Activated T-helper 17 cell treated with anti-CD3 and anti-CD28 coated beads, Interleukin-2, amount 50 U/mL, for 72 hours (primary cell): ENCODE measurements at regions not wholly inside any gene's neighbourhood (a gene's known extent, or its start where the extent isn't known, plus 50 kb on each side); places are given as distances from the start of the nearest gene placed in this dataset.

Experiments
- ATAC-seq: fragments of 150-1000 bp; cut with Tn5 transposase; replicated peaks from 2 replicates; pipeline ENCODE4 v1.10.0; 2021; ENCODE audit warnings: mild to moderate bottlenecking, moderate library complexity
- H3K27ac Mint-ChIP-seq: one replicate; pipeline ENCODE4 v1.8.0; 2022; ENCODE audit warnings: mixed read lengths
- H3K27me3 Mint-ChIP-seq: one replicate; pipeline ENCODE4 v1.8.0; 2022; ENCODE audit warnings: mixed read lengths
- H3K36me3 Mint-ChIP-seq: one replicate; pipeline ENCODE4 v1.8.0; 2022; ENCODE audit warnings: low read depth, mild to moderate bottlenecking, mixed read lengths
- H3K4me1 Mint-ChIP-seq: one replicate; pipeline ENCODE4 v1.8.0; 2022; ENCODE audit warnings: mixed read lengths
- H3K4me3 Mint-ChIP-seq: one replicate; pipeline ENCODE4 v1.8.0; 2022; ENCODE audit warnings: mild to moderate bottlenecking, mixed read lengths
- H3K9me3 Mint-ChIP-seq: one replicate; pipeline ENCODE4 v1.8.0; 2022; ENCODE audit warnings: mixed read lengths

DNA sequence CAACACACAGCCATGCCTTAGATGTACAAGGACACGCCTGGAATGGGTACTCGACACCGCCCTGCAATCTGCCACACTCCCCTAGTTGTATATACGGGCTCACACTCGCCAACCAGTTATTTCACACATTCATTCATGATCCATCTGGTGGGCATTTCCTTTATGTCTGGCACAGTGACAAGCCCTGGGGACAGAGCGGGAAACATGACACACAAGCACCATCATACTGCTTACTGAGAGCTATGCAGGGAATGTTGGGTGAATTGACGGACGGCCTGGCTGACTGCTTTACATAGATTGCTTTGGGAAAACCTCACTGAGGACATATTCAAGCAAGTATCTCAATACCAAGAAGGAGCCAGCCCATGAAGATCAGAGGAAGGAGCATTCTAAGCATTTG, 448.0 kb upstream of the SPRED2 start:
- Mint-ChIP-seq H3K9me3 (peaks cover 4% of the 10 kb centered on the region), H3K4me1 (no peaks in the 10 kb centered on the region), H3K27ac (no peak overlapping the region), H3K27me3 (no peaks in the 10 kb centered on the region), H3K4me3 (no peak overlapping the region), H3K36me3 (no peaks in the 10 kb centered on the region)
- no peak for ATAC-seq

- no peak for ATAC-seq
- no peak overlapping the region for H3K27ac Mint-ChIP-seq
- no peaks in the 10 kb centered on the region for H3K4me1 Mint-ChIP-seq
- H3K36me3 Mint-ChIP-seq = no peaks in the 10 kb centered on the region
- H3K27me3 Mint-ChIP-seq = no peaks in the 10 kb centered on the region
- no peak overlapping the region for H3K4me3 Mint-ChIP-seq
- peaks cover 4% of the 10 kb centered on the region for H3K9me3 Mint-ChIP-seq
Observed at GRCh38 chr2:65878011-65878340, 445.6 kb upstream of the SPRED2 start.

DNA sequence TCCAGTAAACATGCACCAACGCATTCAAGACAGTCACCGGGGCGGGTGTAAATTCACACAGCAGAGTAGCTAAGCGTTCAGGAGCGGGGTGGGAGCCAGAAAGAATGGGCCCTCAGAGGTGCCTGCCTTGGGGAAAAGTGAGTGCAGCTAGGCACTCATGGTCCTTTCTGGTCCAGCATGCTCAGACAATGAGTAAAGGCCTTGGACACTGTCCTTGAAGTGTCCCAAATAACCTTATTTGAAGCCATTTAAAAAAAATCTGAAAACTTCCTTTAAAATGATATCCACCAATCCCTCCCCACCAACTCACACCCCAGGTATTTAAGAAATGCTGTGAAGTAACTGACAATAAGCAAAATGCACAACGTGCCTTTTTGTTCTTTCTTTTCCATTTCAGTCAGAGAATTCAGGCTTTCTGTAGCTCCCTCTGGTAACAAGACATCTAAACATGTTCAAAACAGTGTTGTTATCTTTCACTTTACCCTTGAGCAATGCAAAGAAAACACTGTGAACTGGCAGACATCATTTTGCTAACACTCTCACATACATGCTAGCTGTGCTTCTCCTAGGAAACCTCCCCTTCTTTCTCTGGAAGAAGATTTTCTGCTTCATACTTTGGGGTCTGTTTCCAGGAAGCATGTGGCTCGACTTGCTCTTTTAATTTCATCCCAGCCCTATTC, 445.1 kb upstream of the SPRED2 start:
- no peak overlapping the region for H3K4me3 Mint-ChIP-seq
- no peaks in the 10 kb centered on the region for H3K36me3 Mint-ChIP-seq
- no peak overlapping the region for H3K27ac Mint-ChIP-seq
- no peaks in the 10 kb centered on the region for H3K4me1 Mint-ChIP-seq
- ATAC-seq = no peak
- H3K9me3 Mint-ChIP-seq = peaks cover 4% of the 10 kb centered on the region
- no peaks in the 10 kb centered on the region for H3K27me3 Mint-ChIP-seq

DNA sequence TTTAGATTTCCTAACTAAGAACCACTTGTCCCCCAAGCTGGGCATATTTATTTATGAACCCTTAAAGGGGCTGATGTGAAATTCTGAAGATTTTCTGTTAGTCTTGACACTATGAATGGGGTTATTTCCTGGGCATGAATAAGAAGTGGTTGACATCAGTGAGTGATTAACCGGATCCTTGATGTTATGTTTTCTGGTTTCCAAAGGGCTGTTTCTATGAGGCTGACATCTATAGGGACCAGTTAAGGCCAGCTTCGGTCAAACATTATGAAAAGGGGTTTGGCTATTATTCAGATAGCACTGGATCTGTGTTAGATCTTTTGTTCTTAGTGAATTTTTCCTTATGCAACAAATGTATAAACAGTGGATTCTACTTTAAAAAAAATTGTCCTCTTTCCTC, 443.7 kb upstream of the SPRED2 start:
- H3K4me3 Mint-ChIP-seq = no peak overlapping the region
- no peaks in the 10 kb centered on the region for H3K27me3 Mint-ChIP-seq
- H3K36me3 Mint-ChIP-seq = no peaks in the 10 kb centered on the region
- H3K9me3 Mint-ChIP-seq = peaks cover 4% of the 10 kb centered on the region
- no peak overlapping the region for H3K27ac Mint-ChIP-seq
- ATAC-seq = no peak
- H3K4me1 Mint-ChIP-seq = no peaks in the 10 kb centered on the region

GRCh38 chr2:65870826-65871225, 438.4 kb upstream of the SPRED2 start:
- H3K4me1 Mint-ChIP-seq = no peaks in the 10 kb centered on the region
- ATAC-seq = no peak
- H3K9me3 Mint-ChIP-seq = peaks cover 4% of the 10 kb centered on the region
- H3K27me3 Mint-ChIP-seq = peaks cover 5% of the 10 kb centered on the region
- no peaks in the 10 kb centered on the region for H3K36me3 Mint-ChIP-seq
- no peak overlapping the region for H3K27ac Mint-ChIP-seq
- H3K4me3 Mint-ChIP-seq = no peak overlapping the region

- Mint-ChIP-seq H3K27me3 (peaks cover 5% of the 10 kb centered on the region), H3K4me3 (no peak overlapping the region), H3K4me1 (no peaks in the 10 kb centered on the region), H3K9me3 (no peaks in the 10 kb centered on the region), H3K36me3 (no peaks in the 10 kb centered on the region), H3K27ac (no peak overlapping the region)
- ATAC-seq = no peak
Observed at GRCh38 chr2:65869296-65869695, 436.9 kb upstream of the SPRED2 start.

DNA sequence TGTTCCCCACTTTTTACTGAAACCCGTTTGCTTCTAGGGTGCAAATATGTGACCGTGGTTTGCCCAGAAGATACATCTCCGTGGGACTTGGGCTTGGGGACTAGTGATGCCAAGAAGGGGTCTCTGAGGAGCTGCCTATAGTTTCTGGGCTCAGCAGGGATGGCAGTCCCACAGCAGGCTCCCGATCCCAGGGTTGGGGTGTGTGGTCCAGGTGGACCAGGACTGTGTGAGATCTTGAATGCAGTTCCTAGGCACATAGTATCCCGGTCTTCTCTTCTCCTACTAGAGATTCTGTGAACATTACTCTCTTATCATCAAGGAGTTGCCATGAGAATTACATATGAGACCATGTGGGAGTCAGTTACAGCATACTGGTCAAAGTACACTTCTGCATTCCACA, 435.8 kb upstream of the SPRED2 start:
- Mint-ChIP-seq H3K4me3 (no peak overlapping the region), H3K27ac (no peak overlapping the region), H3K4me1 (no peaks in the 10 kb centered on the region), H3K27me3 (peaks cover 5% of the 10 kb centered on the region), H3K36me3 (no peaks in the 10 kb centered on the region), H3K9me3 (no peaks in the 10 kb centered on the region)
- ATAC-seq = no peak

GRCh38 chr2:65867446-65867845, 435.0 kb upstream of the SPRED2 start:
- Mint-ChIP-seq H3K4me3 (no peak overlapping the region), H3K9me3 (no peaks in the 10 kb centered on the region), H3K36me3 (no peaks in the 10 kb centered on the region), H3K27ac (no peak overlapping the region), H3K4me1 (no peaks in the 10 kb centered on the region), H3K27me3 (peaks cover 5% of the 10 kb centered on the region)
- no peak for ATAC-seq

- no peak for ATAC-seq
- H3K36me3 Mint-ChIP-seq = no peaks in the 10 kb centered on the region
- H3K4me1 Mint-ChIP-seq = no peaks in the 10 kb centered on the region
- no peak overlapping the region for H3K27ac Mint-ChIP-seq
- H3K27me3 Mint-ChIP-seq = peaks cover 5% of the 10 kb centered on the region
- H3K4me3 Mint-ChIP-seq = no peak overlapping the region
- no peaks in the 10 kb centered on the region for H3K9me3 Mint-ChIP-seq
Observed at GRCh38 chr2:65866148-65866547, 433.7 kb upstream of the SPRED2 start.

DNA sequence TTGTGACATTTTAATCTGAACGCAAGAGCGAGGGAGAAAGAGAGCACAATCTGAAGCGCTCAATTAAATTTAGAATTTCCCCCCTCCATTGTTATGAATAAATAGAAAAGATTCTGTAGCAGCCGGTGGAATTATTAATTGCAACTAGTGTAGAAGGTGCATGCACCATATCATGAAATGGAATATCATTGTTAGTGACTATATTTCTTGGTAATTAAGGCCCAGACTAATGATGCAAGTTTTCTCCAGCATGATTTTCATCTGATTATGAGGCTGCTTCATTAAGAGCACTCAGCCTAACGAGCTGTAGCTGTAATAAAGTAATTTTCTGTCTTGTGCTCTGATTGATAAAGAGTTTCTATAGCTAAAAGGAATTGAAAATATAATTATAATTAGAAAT, 432.2 kb upstream of the SPRED2 start:
- Mint-ChIP-seq H3K9me3 (no peaks in the 10 kb centered on the region), H3K27me3 (no peaks in the 10 kb centered on the region), H3K4me3 (no peak overlapping the region), H3K27ac (no peak overlapping the region), H3K36me3 (no peaks in the 10 kb centered on the region), H3K4me1 (no peaks in the 10 kb centered on the region)
- no peak for ATAC-seq

DNA sequence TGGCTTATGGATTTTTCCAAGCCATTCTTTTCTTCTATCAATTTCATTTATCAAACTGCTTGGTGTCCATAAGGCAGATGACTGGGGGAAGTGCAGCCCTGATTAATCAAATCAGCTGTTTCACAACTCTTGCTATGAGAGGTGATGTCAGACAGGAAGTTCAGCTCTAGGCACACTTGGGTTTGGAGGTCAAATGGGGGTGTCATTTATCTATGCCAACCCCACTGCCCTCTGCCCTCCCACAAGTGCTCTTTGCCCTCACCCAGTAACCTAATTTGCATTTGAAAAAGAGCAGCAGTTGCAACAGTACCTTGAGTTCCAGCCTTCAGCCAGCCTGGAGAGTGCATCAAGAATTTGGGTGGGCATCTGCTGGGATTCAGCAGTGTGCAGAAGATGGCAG, 431.3 kb upstream of the SPRED2 start:
- Mint-ChIP-seq H3K36me3 (no peaks in the 10 kb centered on the region), H3K27me3 (no peaks in the 10 kb centered on the region), H3K9me3 (no peaks in the 10 kb centered on the region), H3K27ac (no peak overlapping the region), H3K4me3 (no peak overlapping the region), H3K4me1 (no peaks in the 10 kb centered on the region)
- no peak for ATAC-seq

- Mint-ChIP-seq H3K36me3 (no peaks in the 10 kb centered on the region), H3K4me3 (no peak overlapping the region), H3K27ac (no peak overlapping the region), H3K4me1 (no peaks in the 10 kb centered on the region), H3K9me3 (no peaks in the 10 kb centered on the region), H3K27me3 (peaks cover 3% of the 10 kb centered on the region)
- ATAC-seq = no peak
Observed at GRCh38 chr2:65856928-65857327, 424.5 kb upstream of the SPRED2 start.

DNA sequence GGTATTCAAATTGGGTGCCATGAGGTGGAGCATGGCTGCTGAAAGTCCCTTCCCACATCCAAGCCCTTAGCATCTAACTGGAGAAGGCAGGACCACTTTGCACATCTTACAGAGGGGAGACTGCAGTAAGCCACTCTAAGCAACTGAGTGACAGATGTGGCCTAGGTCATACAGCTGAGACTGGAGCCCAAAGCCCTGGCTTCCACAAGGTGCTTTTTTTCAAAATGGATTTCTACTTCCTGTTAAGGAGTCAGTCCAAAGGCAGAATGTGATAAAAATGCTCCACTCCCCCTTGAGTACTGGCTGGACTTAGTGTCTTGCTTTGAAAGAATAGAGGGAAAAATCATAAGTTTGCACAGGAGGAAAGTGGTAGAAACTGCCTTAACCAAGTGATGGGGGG, 424.0 kb upstream of the SPRED2 start:
- H3K36me3 Mint-ChIP-seq = no peaks in the 10 kb centered on the region
- no peaks in the 10 kb centered on the region for H3K9me3 Mint-ChIP-seq
- no peaks in the 10 kb centered on the region for H3K4me1 Mint-ChIP-seq
- no peak overlapping the region for H3K4me3 Mint-ChIP-seq
- H3K27ac Mint-ChIP-seq = no peak overlapping the region
- no peak for ATAC-seq
- peaks cover 3% of the 10 kb centered on the region for H3K27me3 Mint-ChIP-seq

GRCh38 chr2:65850695-65851094, 418.3 kb upstream of the SPRED2 start:
- H3K9me3 Mint-ChIP-seq = no peaks in the 10 kb centered on the region
- no peaks in the 10 kb centered on the region for H3K4me1 Mint-ChIP-seq
- H3K27me3 Mint-ChIP-seq = peaks cover 6% of the 10 kb centered on the region
- ATAC-seq = no peak
- H3K4me3 Mint-ChIP-seq = no peak overlapping the region
- H3K36me3 Mint-ChIP-seq = no peaks in the 10 kb centered on the region
- H3K27ac Mint-ChIP-seq = no peak overlapping the region

GRCh38 chr2:65846989-65847678, 414.7 kb upstream of the SPRED2 start:
- H3K4me1 Mint-ChIP-seq = no peaks in the 10 kb centered on the region
- no peaks in the 10 kb centered on the region for H3K9me3 Mint-ChIP-seq
- peaks cover 3% of the 10 kb centered on the region for H3K27me3 Mint-ChIP-seq
- no peaks in the 10 kb centered on the region for H3K36me3 Mint-ChIP-seq
- H3K27ac Mint-ChIP-seq = no peak overlapping the region
- no peak overlapping the region for H3K4me3 Mint-ChIP-seq
- ATAC-seq = no peak
